GM18519 (cell line): ENCODE measurements at regions not wholly inside any gene's neighbourhood (a gene's known extent, or its start where the extent isn't known, plus 50 kb on each side); places are given as distances from the start of the nearest gene placed in this dataset.
"Not testable (repeated sequence)": the region's sequence is repeated elsewhere in the genome, so short reads cannot be mapped to it uniquely, and the experiment has no call there.

Experiments used
- ATAC-seq: cut with Tn5 transposase; IDR thresholded peaks from one replicate; pipeline ENCODE4 v1.9.1; 2021; ENCODE audit warnings: mild to moderate bottlenecking, moderate library complexity; ENCODE audit not compliant: unreplicated experiment, low FRiP score

DNA sequence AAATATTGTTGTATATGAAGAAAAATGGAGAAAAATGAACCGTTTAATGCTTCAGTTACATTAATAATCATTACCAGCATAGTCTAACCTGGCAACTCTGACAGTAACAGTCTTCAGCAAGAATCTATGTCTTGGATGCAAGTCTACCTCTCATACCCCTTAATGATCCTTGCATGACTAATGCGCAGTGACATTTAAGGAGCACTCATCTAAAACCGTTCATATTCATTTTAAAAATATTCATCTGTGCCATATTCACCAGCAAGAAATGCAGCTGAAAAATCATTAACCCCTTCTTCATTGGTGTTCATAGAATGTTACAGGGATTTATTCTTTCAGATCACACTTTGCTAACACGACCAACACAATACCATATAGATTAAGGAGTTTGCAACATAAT is 227.2 kb upstream of the ASCC3 start:
- ATAC-seq, result no peak

- no peak for ATAC-seq
Measured at GRCh38 chr6:101110814-101111213, 229.7 kb upstream of the ASCC3 start.

GRCh38 chr6:101113468-101114260 is 232.5 kb upstream of the ASCC3 start:
- ATAC-seq, result no peak

GRCh38 chr6:101114703-101115102 is 233.6 kb upstream of the ASCC3 start:
- no peak for ATAC-seq

- ATAC-seq, result no peak
Measured at GRCh38 chr6:101116337-101116736, 235.2 kb upstream of the ASCC3 start.

- ATAC-seq, result no peak
Measured at GRCh38 chr6:101117393-101118135, 236.4 kb upstream of the ASCC3 start.

DNA sequence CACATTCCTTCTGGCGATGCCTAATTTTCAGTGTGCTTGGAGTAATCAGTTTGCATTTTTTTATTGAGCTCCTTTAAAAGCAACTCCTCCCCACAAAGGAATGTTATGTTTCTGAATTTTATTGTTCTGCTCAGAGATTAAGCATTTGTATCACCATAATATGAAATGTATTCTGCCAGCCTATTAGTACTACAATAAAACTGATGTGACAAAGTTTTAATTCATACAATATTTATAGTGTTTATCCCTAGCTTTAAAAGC is 236.9 kb upstream of the ASCC3 start:
- no peak for ATAC-seq

- no peak for ATAC-seq
Measured at GRCh38 chr6:101120747-101121146, 239.6 kb upstream of the ASCC3 start.

DNA sequence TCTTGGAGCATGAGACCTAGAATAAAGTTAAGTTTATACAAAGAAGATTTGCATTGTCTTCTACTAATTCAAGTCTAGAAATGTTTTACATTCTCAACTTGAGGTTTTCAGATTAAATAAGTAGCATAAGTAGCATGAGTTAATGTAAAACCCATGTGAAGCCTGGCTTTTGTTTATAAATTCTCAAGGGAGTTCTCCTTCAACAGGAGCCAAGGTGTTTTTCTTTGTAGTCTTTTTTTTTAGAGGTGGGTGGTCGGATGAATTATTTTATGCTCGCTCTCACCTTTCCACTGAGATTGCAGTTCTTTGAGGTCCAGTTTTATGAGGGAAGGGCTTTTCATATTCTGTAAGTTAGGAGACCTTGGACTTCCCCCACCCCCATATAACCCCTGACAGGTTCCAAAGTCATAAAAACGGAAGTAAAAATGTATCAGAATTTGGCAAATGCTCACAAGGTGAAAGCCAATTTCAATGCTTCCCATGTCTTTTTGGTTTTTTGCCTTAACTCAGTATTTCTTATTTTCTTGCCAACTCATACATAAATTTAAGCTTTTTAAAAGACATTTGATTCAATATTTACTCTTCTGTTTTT is 244.3 kb upstream of the ASCC3 start:
- ATAC-seq, result no peak

GRCh38 chr6:101126501-101126900 is 245.4 kb upstream of the ASCC3 start:
- ATAC-seq, result no peak

DNA sequence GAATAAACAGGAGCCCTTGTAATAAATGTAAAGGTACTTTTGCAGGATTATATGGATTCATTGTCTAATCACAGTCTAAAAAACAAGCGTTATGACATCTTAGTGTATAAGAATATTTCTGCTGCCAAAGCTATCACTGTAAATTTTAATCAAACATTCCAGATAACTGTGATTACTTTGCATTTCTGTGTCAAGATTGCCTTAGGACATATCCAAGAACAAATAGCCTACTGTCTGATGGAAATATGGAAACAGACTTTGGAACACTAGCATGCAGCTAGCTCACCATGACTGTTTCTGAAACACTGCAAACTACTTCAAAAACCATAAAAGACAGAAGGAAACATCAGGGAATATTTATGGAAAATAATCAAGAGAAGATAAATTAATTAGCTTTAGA is 248.7 kb upstream of the ASCC3 start:
- ATAC-seq, result no peak

DNA sequence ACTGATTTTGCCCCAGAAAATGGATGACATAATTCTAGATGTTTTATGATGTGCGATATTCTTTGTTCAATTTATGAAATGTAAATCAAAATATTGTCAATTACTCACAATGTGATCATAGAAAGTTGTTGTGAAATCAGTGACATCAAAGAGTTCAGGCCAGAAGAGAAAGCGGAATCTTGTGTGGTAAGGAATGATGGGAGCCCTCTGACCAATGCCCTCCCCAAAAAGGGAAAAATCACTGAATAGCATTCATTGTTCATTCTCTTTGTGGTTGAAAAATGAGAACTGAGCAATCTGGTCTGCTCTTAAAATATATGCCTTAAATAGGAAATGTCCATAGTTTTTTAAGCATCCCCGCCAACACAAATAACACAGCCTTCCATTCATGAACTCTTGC is 247.1 kb upstream of the GRIK2 start:
- no peak for ATAC-seq

GRCh38 chr6:101150226-101150625 is 243.3 kb upstream of the GRIK2 start:
- no peak for ATAC-seq

DNA sequence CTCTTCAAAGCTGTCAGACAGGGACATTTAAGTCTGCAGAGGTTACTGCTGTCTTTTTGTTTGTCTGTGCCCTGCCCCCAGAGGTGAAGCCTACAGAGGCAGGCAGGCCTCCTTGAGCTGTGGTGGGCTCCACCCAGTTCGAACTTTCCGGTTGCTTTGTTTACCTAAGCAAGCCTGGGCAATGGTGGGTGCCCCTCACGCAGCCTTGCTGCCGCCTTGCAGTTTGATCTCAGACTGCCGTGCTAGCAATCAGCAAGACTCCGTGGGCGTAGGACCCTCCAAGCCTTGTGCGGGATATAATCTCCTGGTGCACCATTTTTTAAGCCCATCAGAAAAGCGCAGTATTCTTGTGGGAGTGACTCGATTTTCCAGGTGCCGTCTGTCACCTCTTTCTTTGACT is 235.9 kb upstream of the GRIK2 start:
- ATAC-seq, result not testable (repeated sequence)

- ATAC-seq, result no peak
Measured at GRCh38 chr6:101163611-101164010, 229.9 kb upstream of the GRIK2 start.

DNA sequence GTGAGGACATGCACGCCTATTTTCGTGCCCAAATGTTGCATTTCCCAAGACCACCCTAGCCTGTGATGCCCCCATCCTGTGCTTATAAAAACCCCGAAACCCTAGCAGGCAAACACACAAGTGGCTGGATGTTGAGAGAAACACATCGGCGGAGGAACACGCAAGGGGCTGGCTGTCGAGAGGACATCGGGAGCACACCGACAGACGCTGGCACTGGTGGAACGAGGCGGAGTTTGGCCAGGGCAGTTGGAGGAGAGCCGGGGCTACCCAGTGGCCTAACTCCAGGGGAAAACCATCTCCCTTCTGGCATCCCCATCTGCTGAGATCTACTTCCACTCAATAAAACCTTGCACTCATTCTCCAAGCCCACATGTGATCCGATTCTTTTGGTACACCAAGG is 225.9 kb upstream of the GRIK2 start:
- no peak for ATAC-seq

- not testable (repeated sequence) for ATAC-seq
Measured at GRCh38 chr6:101171049-101171448, 222.5 kb upstream of the GRIK2 start.

GRCh38 chr6:101178748-101179147 is 214.8 kb upstream of the GRIK2 start:
- ATAC-seq, result no peak

DNA sequence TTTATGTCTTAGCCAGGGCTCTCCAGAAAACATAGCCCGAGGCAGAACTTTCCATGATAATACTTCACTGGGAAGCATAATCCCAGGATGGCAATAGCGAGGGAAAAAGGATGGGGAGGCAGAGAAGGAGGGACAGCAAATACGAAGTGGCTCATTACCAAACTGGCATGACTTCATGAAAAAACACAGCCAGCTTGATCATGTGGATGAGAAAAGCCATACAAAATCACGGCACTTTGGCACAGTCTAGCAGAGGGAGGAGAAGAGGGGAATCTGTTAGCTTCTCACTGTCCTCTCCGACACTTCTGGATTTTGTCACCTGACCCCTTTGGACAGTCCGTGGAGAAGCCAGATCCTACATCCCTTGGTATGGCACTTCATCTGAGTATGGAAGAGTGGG is 212.5 kb upstream of the GRIK2 start:
- ATAC-seq, result no peak

- ATAC-seq, result not testable (repeated sequence)
Measured at GRCh38 chr6:101188285-101188798, 205.2 kb upstream of the GRIK2 start.

DNA sequence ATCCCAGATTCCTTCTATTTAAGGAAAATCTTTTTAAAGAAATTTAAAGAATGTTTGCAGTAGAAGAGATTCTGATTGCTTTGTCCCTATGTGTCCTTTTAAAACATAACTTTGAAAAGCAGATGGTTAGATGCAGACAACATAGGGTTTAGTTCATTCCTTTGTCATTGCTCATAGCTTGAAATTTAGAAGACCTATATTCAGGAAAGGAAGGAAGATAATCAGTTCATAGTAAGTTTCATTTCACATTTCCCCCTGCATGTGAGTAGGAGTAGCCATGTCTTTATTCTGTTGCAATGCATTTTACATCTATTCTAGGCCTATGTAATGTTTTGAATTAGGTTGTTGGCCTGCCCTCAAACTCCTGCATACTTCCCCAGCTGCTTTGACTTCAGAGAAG is 197.9 kb upstream of the GRIK2 start:
- ATAC-seq, result no peak

DNA sequence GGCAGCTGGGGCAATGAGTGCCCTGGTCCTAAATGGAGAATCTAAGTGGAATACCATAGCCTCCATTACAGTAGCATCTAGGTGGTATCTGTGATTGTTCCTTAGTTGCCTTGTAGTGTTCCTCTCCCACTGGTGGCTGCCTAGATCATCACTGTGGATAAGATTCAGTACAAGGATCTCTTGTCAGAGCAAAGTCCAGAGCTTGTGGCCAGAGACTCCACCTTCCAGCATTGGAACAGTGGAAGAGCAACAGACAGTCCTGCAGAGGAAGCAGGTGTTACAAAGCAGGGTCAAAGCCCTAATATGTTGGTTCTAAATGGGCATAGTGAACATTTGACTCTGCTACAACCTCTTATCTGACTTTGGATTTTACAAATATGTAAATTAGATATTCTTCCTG is 194.1 kb upstream of the GRIK2 start:
- no peak for ATAC-seq
